AG09309 (cell line): ENCODE measurements at regions not wholly inside any gene's neighbourhood (a gene's known extent, or its start where the extent isn't known, plus 50 kb on each side); places are given as distances from the start of the nearest gene placed in this dataset.

Source experiments
- DNase-seq: peaks from one replicate; pipeline ENCODE4 v3.0.0-alpha.2; 2010; ENCODE audit warnings: low read depth
- H3K4me3 ChIP-seq: 2 replicates; pipeline ENCODE4 v1.5.1; 2011; ENCODE audit warnings: mild to moderate bottlenecking, low read depth, low read length, moderate library complexity; ENCODE audit not compliant: control insufficient read depth
- CTCF ChIP-seq: IDR thresholded peaks from 2 replicates; pipeline ENCODE4 v1.5.1; 2011; ENCODE audit warnings: mild to moderate bottlenecking, low read depth, low read length, inconsistent platforms; ENCODE audit not compliant: insufficient read depth, control insufficient read depth; ENCODE audit errors: missing control alignments

- no peak for TF ChIP-seq CTCF
- no peak overlapping the region for H3K4me3 ChIP-seq
- no peak for DNase-seq
Measured at GRCh38 chr2:176683618-176684111, 414.4 kb downstream of the MTX2 start.

- no peak overlapping the region for H3K4me3 ChIP-seq
- DNase-seq, result no peak
- no peak for TF ChIP-seq CTCF
Measured at GRCh38 chr2:176685908-176686307, 416.7 kb downstream of the MTX2 start.

GRCh38 chr2:176686328-176686727, 417.1 kb downstream of the MTX2 start:
- TF ChIP-seq CTCF, result no peak
- H3K4me3 ChIP-seq, result no peak overlapping the region
- no peak for DNase-seq

GRCh38 chr2:176687342-176687741, 418.1 kb downstream of the MTX2 start:
- no peak overlapping the region for H3K4me3 ChIP-seq
- no peak for DNase-seq
- no peak for TF ChIP-seq CTCF

GRCh38 chr2:176687944-176688343, 418.7 kb downstream of the MTX2 start:
- H3K4me3 ChIP-seq, result no peak overlapping the region
- no peak for DNase-seq
- TF ChIP-seq CTCF, result no peak

GRCh38 chr2:176689711-176690110, 420.5 kb downstream of the MTX2 start:
- no peak for TF ChIP-seq CTCF
- no peak overlapping the region for H3K4me3 ChIP-seq
- DNase-seq, result no peak

GRCh38 chr2:176691471-176691870, 422.2 kb downstream of the MTX2 start:
- DNase-seq, result no peak
- no peak overlapping the region for H3K4me3 ChIP-seq
- TF ChIP-seq CTCF, result no peak
